H1 (cell line): ENCODE measurements at regions not wholly inside any gene's neighbourhood (a gene's known extent, or its start where the extent isn't known, plus 50 kb on each side); places are given as distances from the start of the nearest gene placed in this dataset.

Source experiments
- BRCA1 ChIP-seq: IDR thresholded peaks from 2 replicates; pipeline ENCODE4 v1.6.1; 2012; ENCODE audit warnings: low read depth, low read length, improper control_type of control experiment
- POLR2AphosphoS5 ChIP-seq: IDR thresholded peaks from 2 replicates; pipeline ENCODE4 v1.6.1; 2011; ENCODE audit warnings: low read depth, low read length
- TF ChIP-seq, protein P1 (sequence below), 3 experiments: IDR thresholded peaks; 1 replicate in 2 of 3; 2 replicates in 1 of 3; pipeline versions ENCODE4 v1.5.1 to v1.6.1; 2011; ENCODE audit warnings: low read length in 3 of 3, mild to moderate bottlenecking in 3 of 3, inconsistent platforms in 2 of 3, low read depth in 1 of 3, moderate library complexity in 1 of 3; ENCODE audit not compliant: insufficient read depth in 1 of 3; ENCODE audit errors: control extremely low read depth in 1 of 3

- no peak for TF ChIP-seq BRCA1
- TF ChIP-seq, protein P1, sequence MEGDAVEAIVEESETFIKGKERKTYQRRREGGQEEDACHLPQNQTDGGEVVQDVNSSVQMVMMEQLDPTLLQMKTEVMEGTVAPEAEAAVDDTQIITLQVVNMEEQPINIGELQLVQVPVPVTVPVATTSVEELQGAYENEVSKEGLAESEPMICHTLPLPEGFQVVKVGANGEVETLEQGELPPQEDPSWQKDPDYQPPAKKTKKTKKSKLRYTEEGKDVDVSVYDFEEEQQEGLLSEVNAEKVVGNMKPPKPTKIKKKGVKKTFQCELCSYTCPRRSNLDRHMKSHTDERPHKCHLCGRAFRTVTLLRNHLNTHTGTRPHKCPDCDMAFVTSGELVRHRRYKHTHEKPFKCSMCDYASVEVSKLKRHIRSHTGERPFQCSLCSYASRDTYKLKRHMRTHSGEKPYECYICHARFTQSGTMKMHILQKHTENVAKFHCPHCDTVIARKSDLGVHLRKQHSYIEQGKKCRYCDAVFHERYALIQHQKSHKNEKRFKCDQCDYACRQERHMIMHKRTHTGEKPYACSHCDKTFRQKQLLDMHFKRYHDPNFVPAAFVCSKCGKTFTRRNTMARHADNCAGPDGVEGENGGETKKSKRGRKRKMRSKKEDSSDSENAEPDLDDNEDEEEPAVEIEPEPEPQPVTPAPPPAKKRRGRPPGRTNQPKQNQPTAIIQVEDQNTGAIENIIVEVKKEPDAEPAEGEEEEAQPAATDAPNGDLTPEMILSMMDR (IDR thresholded peaks at IDR 0.05; ENCODE audit: control extremely low read depth in 1 of 3, insufficient read depth in 1 of 3, low read depth in 1 of 3, low read length in 3 of 3), result no peak
- no peak for TF ChIP-seq POLR2AphosphoS5
Observed at GRCh38 chr1:182249201-182249676, 142.4 kb downstream of the GLUL start.
